GM21723 (cell line): ENCODE measurements at regions not wholly inside any gene's neighbourhood (a gene's known extent, or its start where the extent isn't known, plus 50 kb on each side); places are given as distances from the start of the nearest gene placed in this dataset.

Experiments
- ATAC-seq: cut with Tn5 transposase; IDR thresholded peaks from one replicate; pipeline ENCODE4 v1.9.1; 2021; ENCODE audit warnings: mild to moderate bottlenecking, moderate library complexity; ENCODE audit not compliant: unreplicated experiment

DNA sequence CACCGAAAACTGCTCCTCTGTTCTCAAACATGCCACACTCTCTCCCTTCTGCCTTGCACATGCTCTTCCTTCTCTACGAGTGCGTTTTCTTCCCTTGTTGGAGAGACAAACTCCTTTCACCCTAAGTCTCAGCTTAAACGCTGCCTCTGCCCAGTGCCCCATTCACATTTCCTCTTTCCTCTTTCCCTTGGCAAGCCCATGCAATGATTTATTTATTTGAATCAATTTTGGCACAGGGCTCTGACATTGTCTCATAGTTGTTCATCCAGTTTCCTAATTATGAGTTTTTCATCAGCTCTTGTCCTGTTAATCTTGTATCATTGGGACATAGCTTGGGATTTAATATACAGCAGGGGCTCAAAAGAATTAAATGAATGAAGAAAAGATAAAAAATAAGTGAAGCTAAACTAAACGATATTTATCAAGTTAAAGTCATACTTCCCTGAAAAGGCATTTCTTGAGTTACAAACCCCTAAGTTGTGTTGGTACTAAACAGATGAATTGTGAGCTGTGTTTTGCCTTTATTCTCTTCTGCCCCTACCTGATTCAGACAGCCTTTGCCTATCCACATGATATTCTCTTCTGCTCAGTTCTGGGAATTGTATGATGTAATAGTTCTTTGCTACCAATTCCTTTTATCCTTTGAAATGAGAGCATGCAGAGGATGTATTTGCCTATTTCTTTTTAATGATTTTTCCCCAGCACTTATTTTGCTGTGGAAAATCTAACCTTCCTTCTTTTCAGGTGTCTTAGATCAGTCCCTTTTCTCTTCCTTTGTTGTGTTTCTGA lies 704.4 kb downstream of the UTRN start:
- ATAC-seq: no peak

DNA sequence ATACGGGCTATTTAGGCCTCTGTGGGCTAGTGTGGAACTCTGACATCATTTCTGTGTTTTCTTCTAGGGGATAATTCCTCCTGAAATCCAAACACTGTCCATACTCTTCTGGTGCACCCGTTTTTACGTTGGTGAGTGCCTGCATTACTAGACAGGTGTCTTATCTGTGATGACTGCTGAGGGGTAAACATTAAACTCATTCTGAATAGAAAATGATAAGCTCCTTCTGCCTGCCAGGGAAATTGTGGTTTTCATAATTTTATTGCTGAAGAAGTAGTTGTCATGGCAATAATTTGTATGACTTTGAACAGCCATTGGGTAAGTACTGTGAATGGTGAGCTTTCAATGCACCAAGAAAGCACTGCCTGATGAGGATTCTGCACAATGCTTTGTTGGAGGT lies 705.6 kb downstream of the UTRN start:
- no peak for ATAC-seq

DNA sequence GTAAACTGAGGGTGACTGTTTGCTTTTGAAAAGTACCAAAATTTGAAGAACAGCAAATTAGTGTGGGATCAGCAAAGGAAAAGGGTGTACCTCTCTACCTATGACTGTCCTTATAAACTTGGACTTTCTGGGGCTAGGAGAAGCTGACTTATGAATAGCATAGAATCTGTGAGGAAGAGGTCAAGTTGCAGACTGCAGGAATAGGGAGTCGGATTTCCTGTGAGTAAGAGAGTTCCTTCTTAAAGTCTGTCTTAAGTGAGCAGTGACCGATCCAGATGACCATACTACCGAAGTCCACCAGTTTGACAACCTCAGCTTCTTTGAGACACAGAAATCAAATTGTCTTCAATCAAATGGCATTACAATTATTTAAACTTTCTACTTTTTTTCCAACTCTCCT lies 708.7 kb downstream of the UTRN start:
- no peak for ATAC-seq

DNA sequence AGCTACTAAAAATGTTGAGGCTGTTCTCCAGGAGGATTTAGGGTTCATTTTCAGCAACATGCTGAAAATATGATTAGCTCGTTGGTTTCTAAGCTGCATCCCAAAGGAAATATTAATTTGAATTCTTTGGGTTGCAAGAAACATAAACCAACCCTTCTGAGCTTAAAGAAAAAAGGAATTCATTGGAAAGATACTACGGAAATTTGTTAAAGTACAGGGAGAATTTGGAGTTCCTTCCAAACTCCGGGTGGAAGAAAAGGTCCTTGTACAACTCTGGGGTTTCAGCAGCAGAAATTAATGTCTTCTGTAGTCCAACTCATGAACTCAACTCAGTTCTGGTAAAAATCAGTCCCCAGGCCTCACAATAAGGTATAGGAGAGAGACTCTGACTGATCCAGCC lies 712.9 kb downstream of the UTRN start:
- ATAC-seq: no peak

DNA sequence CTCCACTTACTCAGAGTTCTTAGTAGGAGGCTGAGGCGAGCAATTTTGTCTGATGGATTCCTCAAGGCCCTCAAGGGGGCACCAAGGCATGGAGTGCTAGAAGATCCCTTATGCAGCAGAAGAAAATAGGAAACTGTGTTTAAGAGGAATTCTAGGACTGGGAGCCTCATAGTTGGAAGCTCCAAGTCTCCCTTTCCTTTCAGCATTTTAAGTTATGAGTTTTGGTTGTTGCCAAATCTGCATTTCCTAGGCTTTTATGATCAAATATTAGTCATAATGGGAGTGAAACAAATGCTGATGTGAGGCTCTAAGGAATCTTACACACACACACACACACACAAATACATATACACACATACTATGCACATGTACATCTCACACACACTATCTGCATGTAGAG lies 714.0 kb downstream of the UTRN start:
- ATAC-seq: no peak

DNA sequence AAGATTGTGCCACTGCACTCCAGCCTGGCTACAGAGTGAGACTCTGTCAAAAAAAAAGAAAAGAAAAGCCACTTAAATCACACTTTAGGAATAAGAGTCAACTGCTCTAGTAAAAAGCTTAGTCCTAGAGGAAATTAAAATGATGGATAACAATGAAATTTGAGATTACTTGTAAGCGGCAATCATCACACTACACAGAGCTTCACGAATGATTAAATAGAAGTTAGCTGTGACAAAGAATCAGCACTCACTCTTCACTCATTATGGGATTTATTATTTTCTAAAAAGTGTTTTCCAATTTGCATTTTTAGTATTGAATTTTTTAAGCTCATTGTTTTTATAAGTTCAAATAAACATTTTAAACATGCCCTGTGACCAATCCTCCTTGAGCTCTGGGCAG lies 718.0 kb downstream of the UTRN start:
- ATAC-seq: no peak

DNA sequence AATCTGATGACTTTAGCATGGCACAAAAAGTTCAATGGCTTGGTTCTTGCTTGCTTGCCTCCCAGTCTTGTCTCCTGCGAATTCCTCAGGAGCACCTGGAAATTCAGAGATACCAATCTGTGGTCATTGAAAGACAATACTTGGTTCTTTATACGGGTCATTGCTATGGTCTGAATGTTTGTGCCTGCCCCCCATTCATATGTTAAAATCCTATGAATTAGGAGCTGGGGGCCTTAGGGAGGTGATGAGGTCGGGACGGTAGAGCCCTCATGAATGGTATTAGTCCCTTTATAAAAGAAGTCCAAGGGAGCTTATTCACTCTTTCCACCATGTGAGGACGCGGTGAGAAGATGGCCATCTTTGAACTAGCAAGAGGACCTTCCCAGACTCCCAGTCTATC lies 721.8 kb downstream of the UTRN start:
- no peak for ATAC-seq

DNA sequence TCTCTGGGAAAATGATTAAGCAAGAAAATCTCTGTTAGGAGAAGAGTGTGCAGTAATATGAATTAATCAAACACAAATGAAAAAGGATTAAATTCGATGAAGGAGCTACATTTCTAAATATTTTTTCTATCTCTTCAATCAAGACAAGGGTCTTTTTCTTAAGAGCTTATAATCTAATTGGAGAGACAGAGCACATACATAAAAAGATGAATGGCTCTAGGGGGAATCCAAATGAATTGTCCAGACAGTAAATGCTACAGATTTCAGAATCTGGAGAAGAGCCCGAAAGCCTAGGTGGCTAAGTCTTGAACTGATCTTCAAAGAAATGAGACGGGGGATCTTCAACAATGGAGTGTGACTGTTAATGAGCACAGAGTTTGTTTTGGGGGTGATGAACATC lies 723.6 kb downstream of the UTRN start:
- no peak for ATAC-seq

DNA sequence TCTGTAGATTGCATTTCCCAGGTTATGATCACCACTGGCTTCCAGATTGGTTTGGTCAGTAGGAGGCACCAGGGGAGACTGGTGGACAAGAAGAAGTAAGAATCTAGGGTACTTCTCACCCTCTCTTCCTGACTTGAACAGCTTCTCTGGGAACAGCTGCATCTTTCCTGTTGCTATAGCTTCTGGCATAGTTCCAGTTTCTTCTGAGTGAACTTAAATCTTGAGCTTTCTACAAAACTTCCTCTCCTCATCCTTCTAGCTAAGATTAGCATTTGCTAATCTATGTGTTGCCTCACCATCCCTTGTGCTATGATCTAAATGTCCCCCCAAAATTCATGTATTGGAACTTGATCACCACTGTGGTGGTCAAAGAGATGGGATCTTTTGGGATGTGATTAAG lies 724.6 kb downstream of the UTRN start:
- ATAC-seq: no peak

DNA sequence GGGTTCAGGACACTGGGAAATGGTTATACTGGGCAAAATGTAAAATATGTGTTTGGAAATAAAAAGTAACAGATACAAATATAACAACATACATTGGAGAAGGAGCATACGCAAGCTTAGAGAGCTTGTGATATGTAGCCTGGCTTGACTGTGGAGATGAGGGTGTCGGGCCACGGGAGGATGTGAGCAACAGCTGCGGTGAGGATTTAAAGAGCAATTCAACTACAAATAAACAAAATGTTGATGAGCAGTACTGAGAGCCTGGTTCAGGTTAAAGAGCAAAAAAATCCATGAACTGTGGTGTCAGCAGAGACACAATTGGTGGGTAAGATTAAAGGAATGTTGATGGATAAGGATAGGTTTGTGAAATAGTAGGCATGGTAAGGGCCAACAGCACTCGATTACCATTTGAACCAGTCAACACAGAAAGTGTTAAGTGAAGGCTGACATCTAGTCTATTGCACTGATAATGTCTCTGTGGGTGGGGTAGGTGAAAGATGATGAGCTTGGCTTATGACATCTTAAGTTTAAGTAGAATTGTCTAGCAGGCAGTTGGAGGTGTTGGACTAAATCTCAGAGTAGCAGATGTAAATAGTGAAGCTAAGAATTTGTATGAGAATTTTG lies 723.2 kb downstream of the EPM2A start:
- ATAC-seq: no peak

DNA sequence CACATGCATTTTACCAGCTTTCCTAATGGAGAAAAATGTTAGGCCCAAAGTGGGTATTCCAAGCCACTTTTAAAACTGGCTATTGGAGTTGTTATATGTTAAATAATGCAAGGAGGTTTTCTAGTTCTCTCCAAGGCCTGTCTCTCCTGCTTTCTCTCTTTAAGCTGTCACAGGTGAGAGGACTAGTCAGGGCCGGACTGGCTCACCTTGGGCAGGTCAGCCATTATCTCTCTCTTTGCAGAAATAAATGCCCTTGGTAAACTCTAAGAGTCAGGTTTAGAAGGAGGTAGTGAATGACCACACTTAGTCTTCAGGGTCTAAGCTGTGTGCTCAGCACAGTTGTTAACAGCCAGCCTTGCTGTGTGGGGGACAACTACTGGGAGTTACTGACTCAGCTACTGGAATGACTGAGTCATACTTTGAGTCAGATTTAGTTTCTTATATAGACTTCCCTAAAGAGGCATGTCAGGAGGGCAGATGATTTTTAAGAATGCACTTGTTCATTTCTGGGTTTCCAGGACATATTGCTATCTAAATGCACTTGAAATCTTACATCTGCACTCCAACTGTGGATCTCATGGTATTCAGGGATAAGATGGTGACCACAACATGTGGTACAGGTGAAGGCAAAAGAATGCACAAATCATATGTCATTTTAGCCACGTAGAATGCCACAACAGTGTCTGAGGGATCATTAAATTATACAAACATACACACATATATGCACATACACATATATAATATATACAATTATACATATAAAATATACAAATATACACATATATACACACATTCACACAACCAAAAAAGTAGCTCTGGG lies 719.4 kb downstream of the EPM2A start:
- ATAC-seq: peak; percentile 98

DNA sequence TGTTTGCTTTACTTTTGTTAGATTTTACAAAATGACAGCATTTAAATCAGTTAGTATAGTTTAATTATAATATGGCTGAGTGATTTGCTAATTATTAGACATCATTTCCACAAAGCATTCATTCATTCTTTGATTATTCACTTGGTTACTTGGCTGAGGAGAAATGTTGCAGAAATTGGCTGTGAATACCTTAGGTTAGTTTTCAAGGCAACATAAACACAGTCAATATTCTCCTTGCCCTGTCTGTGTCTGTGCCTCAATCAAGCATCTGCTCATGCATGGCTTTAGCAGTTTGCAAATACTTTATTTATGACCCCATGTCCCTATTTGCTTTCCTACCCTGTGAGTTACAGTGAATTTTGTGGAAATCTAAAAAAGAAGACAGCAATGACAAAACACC lies 718.3 kb downstream of the EPM2A start:
- no peak for ATAC-seq

DNA sequence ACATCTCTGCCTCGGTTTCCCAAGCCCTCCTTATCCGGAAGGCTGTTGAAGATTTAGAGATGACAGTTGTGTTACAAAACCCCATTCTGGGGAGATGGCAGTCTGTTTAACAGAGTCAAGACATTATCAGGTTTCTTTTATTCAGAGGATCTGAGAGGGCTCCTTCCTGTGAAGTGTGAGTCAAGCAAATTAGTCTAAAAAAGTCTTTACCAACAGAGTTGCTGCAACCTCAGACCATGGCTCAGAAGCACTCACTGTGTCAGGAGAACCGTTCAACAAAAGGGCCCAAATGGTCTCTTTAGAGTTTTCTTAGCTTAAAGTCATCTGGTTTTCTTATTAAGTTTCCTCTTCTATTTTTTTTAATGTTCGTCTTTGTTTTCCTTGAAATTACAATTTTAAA lies 717.8 kb downstream of the EPM2A start:
- no peak for ATAC-seq

DNA sequence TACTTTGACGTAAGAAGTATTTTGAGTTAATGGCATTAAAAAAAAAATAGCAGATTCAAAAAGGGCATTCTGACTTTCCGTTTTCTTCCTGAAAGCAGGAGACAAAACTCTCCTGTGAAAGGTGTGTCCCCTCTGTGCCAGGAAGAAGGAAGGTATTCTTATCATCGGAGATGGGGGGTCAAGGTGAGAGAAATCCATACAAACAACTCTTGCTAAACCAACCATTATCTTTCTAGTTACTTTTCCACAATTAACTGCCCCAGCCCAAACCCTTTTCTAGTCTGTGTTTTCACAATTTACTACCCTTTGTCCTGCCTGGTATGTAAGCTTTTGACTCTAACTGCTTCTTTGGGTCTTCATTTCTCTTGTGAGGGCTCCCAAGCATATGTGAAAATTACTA lies 717.3 kb downstream of the EPM2A start:
- no peak for ATAC-seq

DNA sequence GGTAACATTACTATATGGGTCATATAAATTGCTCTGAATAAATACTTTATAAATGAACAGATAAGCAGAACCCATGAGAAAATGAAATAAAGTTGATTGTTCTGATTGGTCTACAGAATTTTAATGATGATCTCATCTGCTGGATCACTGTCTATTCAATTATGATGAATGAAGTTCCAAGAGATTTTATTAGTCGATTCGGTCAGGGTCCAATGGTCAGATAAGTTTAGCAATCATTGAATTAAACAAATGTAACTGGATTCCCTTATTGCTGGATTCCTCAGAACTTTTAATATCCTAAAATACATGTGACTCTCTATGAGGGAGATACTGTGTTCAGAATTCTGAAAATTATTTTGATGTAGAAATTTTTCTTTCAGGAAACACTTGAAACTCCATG lies 715.2 kb downstream of the EPM2A start:
- no peak for ATAC-seq

DNA sequence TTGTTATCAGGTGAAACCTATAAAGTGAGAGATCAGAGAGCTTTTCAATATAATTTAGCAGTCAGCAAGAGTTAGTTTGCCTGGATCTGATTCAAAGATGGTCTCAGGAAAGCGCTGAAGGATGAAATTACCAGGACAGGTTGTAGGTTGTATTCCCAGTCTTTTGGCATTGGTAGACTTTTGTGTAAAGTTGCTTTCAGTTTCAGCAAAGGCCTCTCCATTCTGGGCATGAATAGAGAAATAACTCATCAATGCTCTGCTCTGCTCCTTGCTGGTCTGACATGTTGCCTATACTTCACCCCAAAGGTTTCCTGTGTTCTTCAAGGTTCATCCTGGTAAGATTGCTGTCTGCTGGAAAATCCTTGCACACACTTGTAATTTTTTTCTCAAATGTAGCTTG lies 714.8 kb downstream of the EPM2A start:
- no peak for ATAC-seq

DNA sequence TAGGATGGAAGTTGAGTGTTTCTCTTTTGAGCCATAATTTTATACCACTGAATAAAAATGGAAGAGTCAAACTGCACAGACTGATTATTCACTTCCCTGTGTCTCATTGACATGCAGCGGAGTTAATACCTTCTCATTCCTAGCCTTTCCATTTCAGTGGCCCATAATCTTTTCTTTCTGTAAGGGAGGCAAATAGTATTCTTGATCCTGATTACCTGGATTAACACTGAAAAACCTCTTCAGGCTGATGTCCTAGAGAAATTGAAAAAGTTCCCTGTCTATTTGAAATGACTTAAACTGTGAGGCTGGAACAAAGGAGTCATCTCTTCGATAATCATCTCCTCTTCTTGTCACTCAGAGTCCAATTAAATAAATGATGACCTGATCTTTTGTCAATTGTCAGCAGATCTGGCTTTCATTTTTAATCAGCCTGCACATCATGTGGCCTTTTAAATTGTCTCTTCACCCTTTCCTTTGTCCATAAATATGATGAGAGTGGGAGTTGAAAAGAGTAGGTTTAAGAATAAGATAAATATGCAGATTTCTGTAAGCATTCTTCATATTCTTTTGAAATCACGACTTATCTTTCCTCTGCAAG lies 713.0 kb downstream of the EPM2A start:
- ATAC-seq: no peak

DNA sequence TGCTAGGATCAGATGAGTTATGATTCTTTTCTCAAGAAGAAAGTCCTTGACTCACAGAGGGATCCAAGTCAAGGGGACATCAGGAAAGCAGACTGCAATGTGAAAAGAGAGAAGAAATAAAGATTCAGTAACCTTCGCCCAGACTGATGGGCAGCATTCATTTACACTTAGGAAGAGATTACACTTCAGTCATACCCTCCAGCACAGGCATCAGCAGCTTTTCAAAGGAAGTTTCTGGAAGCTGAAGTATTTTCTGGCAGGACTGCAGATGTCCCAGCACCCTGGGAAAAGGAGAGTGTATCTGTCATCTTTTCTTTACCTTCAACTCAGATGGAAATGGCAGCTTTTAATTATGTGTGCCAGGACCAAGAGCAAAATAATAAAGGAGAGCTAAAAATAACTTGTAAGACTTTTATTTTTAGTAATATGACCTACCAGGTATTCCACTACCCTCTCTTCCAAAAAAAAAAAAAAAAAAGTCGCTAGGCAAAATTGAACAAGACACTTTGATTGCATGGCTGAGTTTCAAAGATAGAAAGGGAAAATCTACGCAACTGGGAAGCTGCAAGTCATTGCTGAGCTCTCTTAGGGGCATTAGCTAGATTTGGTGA lies 712.1 kb downstream of the EPM2A start:
- no peak for ATAC-seq

DNA sequence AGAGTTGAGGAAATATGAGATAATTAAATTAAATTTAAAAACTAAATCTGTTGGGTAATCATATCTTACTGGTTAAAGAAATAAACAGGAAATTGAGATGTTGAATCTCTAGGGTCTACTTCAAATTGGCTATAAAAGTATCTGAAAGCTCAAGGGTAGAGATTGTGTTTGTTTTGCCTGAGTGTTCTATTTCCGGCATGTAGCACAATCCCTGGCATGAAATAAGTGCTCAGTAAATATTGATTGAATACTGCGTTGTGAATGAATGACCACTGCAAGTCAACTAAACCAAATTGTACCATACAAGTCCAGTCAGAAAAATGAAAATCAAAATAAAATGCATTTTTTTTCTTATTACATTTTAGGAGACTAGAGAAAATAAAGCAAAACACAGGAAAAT lies 709.8 kb downstream of the EPM2A start:
- ATAC-seq: no peak

DNA sequence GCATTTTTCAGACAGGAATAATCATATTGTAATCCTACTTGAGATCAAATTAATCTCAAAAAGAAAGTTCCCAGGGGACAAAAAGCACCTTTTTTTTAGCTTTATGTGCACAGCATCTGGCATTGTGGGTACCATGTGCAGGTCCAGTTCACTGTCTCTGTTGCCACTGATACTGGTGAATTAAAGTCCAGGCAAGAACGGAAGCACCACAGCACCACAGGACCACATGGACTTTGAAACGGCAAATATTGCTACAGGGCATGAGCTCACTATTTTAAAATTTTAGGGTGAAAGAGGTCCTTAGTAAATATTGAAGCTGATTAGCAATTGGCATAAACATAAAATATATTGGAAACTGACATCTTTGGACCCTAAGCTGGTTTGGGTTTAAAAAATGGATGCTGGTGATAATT lies 709.0 kb downstream of the EPM2A start:
- ATAC-seq: no peak

DNA sequence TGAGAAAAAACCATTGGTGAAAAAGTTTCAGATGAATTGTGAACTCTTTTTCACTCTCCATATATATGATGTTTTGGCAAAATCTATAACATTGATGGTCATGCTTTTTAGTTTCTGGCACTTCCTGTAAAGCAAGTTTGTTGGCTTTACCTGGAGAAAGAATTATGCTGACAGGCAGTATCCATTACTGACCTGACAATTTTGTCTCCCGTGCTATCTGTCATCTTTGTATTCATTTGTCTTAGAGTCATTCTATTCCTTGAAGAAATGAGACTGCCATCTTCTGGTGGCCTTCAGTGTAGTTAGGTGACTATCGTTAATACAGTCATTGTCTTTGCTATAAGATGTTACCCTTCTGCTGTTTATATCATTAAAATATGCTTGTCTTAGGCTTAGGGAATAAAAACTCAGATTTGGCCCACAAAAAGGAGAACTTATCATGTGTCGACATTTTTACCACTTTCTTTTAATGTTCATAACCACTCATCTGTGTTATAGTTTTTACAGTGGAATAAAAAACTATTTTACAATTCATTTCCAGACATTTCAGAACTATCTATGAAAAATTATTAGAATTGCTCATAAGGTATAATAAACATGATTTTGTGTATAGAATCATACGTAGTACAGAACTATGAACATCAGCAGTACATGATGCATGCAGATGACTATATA lies 707.0 kb downstream of the EPM2A start:
- peak; percentile 76 for ATAC-seq
